Vagina (tissue), 2 donors: ENCODE measurements at regions not wholly inside any gene's neighbourhood (a gene's known extent, or its start where the extent isn't known, plus 50 kb on each side); places are given as distances from the start of the nearest gene placed in this dataset.

Source experiments
- DNase-seq, 2 donors: peaks; one replicate each; pipeline ENCODE4 v3.0.0-alpha.2; 2017; ENCODE audit errors: extremely low spot score in 2 of 2
- H3K27ac ChIP-seq: fragments of 200-600 bp; sonication (generic); one replicate; pipeline ENCODE4 v1.5.1; 2019
- H3K27me3 ChIP-seq: fragments of 200-600 bp; sonication (generic); one replicate; pipeline ENCODE4 v1.5.1; 2019
- H3K36me3 ChIP-seq, 2 donors: fragments of 200-600 bp; sonication (generic); one replicate each; pipeline ENCODE4 v1.5.1; 2017 to 2019
- H3K4me1 ChIP-seq: fragments of 200-600 bp; sonication (generic); one replicate; pipeline ENCODE4 v1.5.1; 2019
- H3K4me3 ChIP-seq, 2 donors: fragments of 200-600 bp; sonication (generic); 1 replicate in 1 of 2; 2 replicates in 1 of 2; pipeline ENCODE4 v1.5.1; 2016 to 2019
- H3K9me3 ChIP-seq: fragments of 200-600 bp; sonication (generic); one replicate; pipeline ENCODE4 v1.5.1; 2019
- CTCF ChIP-seq, 3 experiments: fragments of 450-650 bp in 2 of 3; fragments of 200-600 bp in 1 of 3; sonication (generic) in 1 of 3; IDR thresholded peaks; one replicate each; pipeline ENCODE4 v1.5.1; 2017 to 2019; ENCODE audit warnings: antibody characterized with exemption in 3 of 3, mild to moderate bottlenecking in 2 of 3, moderate library complexity in 2 of 3
- POLR2A ChIP-seq, 2 donors: fragments of 450-650 bp; IDR thresholded peaks; one replicate each; pipeline ENCODE4 v1.6.1; 2017; ENCODE audit warnings: antibody characterized with exemption in 2 of 2, mild to moderate bottlenecking in 2 of 2, moderate library complexity in 2 of 2
- POLR2AphosphoS5 ChIP-seq, 2 donors: sonication (generic); formaldehyde crosslinking; IDR thresholded peaks; one replicate each; pipeline ENCODE4 v1.9.0; 2017; ENCODE audit warnings: antibody characterized with exemption in 2 of 2, mild to moderate bottlenecking in 2 of 2, low read depth in 1 of 2; ENCODE audit not compliant: insufficient read depth in 1 of 2
- intact Hi-C: fragments of 100-400 bp; cut with DNase I; formaldehyde crosslinking; loops from one replicate; pipeline ENCODE4 v1.15.1; 2023

GRCh38 chr14:98259881-98260280 is 1012.1 kb downstream of the BCL11B start:
- H3K27ac ChIP-seq = no peak overlapping the region
- DNase-seq = no peak
- no peaks in the 10 kb centered on the region for H3K27me3 ChIP-seq
- intact Hi-C loops = no loop called here
- TF ChIP-seq POLR2A (IDR thresholded peaks at IDR 0.05) (no peak), POLR2AphosphoS5 (IDR thresholded peaks at IDR 0.05; ENCODE audit: insufficient read depth in 1 of 2, low read depth in 1 of 2) (no peak), CTCF (IDR thresholded peaks at IDR 0.05) (no peak)
- H3K9me3 ChIP-seq = no peaks in the 10 kb centered on the region
- no peak overlapping the region for H3K4me3 ChIP-seq
- no peaks in the 10 kb centered on the region for H3K4me1 ChIP-seq
- H3K36me3 ChIP-seq = no peaks in the 10 kb centered on the region

- H3K27ac ChIP-seq = no peak overlapping the region
- DNase-seq = no peak
- H3K4me3 ChIP-seq = no peak overlapping the region
- no peaks in the 10 kb centered on the region for H3K36me3 ChIP-seq
- H3K9me3 ChIP-seq = no peaks in the 10 kb centered on the region
- intact Hi-C loops = no loop called here
- H3K4me1 ChIP-seq = no peaks in the 10 kb centered on the region
- TF ChIP-seq POLR2A (IDR thresholded peaks at IDR 0.05) (no peak), POLR2AphosphoS5 (IDR thresholded peaks at IDR 0.05; ENCODE audit: insufficient read depth in 1 of 2, low read depth in 1 of 2) (no peak), CTCF (IDR thresholded peaks at IDR 0.05) (no peak)
- H3K27me3 ChIP-seq = no peaks in the 10 kb centered on the region
Observed at GRCh38 chr14:98262566-98262965, 1009.4 kb downstream of the BCL11B start.

- Histone ChIP-seq H3K4me1 (no peaks in the 10 kb centered on the region), H3K27ac (no peak overlapping the region), H3K4me3 (no peak overlapping the region), H3K9me3 (no peaks in the 10 kb centered on the region), H3K27me3 (no peaks in the 10 kb centered on the region), H3K36me3 (no peaks in the 10 kb centered on the region)
- DNase-seq = no peak
- intact Hi-C loops = no loop called here
- TF ChIP-seq POLR2AphosphoS5 (IDR thresholded peaks at IDR 0.05; ENCODE audit: insufficient read depth in 1 of 2, low read depth in 1 of 2) = no peak
- no peak for TF ChIP-seq CTCF (IDR thresholded peaks at IDR 0.05)
- TF ChIP-seq POLR2A (IDR thresholded peaks at IDR 0.05) = no peak
Observed at GRCh38 chr14:98269533-98269932, 1002.5 kb downstream of the BCL11B start.

GRCh38 chr14:98270201-98270600 is 1001.8 kb downstream of the BCL11B start:
- Histone ChIP-seq H3K36me3 (no peaks in the 10 kb centered on the region), H3K27ac (no peak overlapping the region), H3K4me1 (no peaks in the 10 kb centered on the region), H3K27me3 (no peaks in the 10 kb centered on the region), H3K4me3 (no peak overlapping the region), H3K9me3 (no peaks in the 10 kb centered on the region)
- intact Hi-C loops = no loop called here
- no peak for DNase-seq
- TF ChIP-seq POLR2AphosphoS5 (IDR thresholded peaks at IDR 0.05; ENCODE audit: insufficient read depth in 1 of 2, low read depth in 1 of 2) (no peak), CTCF (IDR thresholded peaks at IDR 0.05) (no peak), POLR2A (IDR thresholded peaks at IDR 0.05) (no peak)

GRCh38 chr14:98274596-98274995 is 997.4 kb downstream of the BCL11B start:
- Histone ChIP-seq H3K36me3 (no peaks in the 10 kb centered on the region), H3K27ac (no peak overlapping the region), H3K4me1 (no peaks in the 10 kb centered on the region), H3K27me3 (no peaks in the 10 kb centered on the region), H3K9me3 (no peaks in the 10 kb centered on the region), H3K4me3 (no peak overlapping the region)
- DNase-seq = no peak
- TF ChIP-seq POLR2AphosphoS5 (IDR thresholded peaks at IDR 0.05; ENCODE audit: insufficient read depth in 1 of 2, low read depth in 1 of 2) = no peak
- TF ChIP-seq POLR2A (IDR thresholded peaks at IDR 0.05) = no peak
- no peak for TF ChIP-seq CTCF (IDR thresholded peaks at IDR 0.05)
- intact Hi-C loops = no loop called here
